ENCODE measurements at regions not wholly inside any gene's neighbourhood (a gene's known extent, or its start where the extent isn't known, plus 50 kb on each side); places are given as distances from the start of the nearest gene placed in this dataset.

- ChIA-PET CTCF (no interaction called here), POLR2A (no interaction called here), RAD21 (ENCODE audit: unreplicated experiment) (no interaction called here), SMC1A (ENCODE audit: uncharacterized antibody, unreplicated experiment) (no interaction called here)
- Histone ChIP-seq H3K9me3 (replicated peaks; ENCODE audit: control insufficient read depth, insufficient read depth, low read length) (no peaks in the 10 kb centered on the region), H4K20me1 (ENCODE audit: control insufficient read depth, insufficient read depth) (no peaks in the 10 kb centered on the region), H3K79me2 (ENCODE audit: control insufficient read depth, insufficient read depth, low read length) (no peaks in the 10 kb centered on the region), H3K27ac (ENCODE audit: control insufficient read depth, insufficient read depth) (no peak overlapping the region), H3K4me3 (no peak overlapping the region), H3K27me3 (replicated peaks in 1 of 2; ENCODE audit: control insufficient read depth in 2 of 2, insufficient read depth in 2 of 2, low read length in 1 of 2) (no peaks in the 10 kb centered on the region), H3K36me3 (ENCODE audit: control insufficient read depth in 2 of 2, insufficient read depth in 2 of 2, low read length in 1 of 2) (no peaks in the 10 kb centered on the region), H3K4me2 (ENCODE audit: control insufficient read depth, insufficient read depth) (no peak overlapping the region), H3K9ac (ENCODE audit: control insufficient read depth, insufficient read depth, low read length) (no peak overlapping the region), H3K4me1 (ENCODE audit: control insufficient read depth, insufficient read depth, low read length) (no peaks in the 10 kb centered on the region), H2AFZ (ENCODE audit: control insufficient read depth, low read depth, low read length) (no peak overlapping the region)
- in situ Hi-C loops (cut with MboI) = loop anchor here (25.0 kb wide), 1 partner anchor 1398 kb away; the partner anchor contains the start of gene CNTN5
- BruUV-seq (replicated peaks) = no TSS peak
- DNase-seq (ENCODE audit: low read depth, low spot score) = no peak
- intact Hi-C loops (cut with micrococcal nuclease; ENCODE audit: unreplicated experiment) = no loop called here
- TF ChIP-seq RBBP5 (conservative IDR thresholded peaks at IDR 0.05) (no peak), ASH2L (IDR thresholded peaks at IDR 0.05; ENCODE audit: borderline replicate concordance, low read depth) (no peak), NKRF (conservative IDR thresholded peaks at IDR 0.05) (no peak), SKIL (IDR thresholded peaks at IDR 0.05; ENCODE audit: low read depth, poor library complexity, severe bottlenecking) (no peak), PKNOX1 (IDR thresholded peaks at IDR 0.05) (no peak), CBFB (IDR thresholded peaks at IDR 0.05; ENCODE audit: low read depth) (no peak), RAD51 (IDR thresholded peaks at IDR 0.05) (no peak), TCF3 (IDR thresholded peaks at IDR 0.05; ENCODE audit: borderline replicate concordance, insufficient read depth, low read depth, low read length) (no peak), BACH1 (IDR thresholded peaks at IDR 0.05; ENCODE audit: borderline replicate concordance) (no peak), KAT2A (conservative IDR thresholded peaks at IDR 0.05; ENCODE audit: control insufficient read depth, low read depth, low read length) (no peak), POLR2A (IDR thresholded peaks at IDR 0.05; ENCODE audit: low read depth, low read length) (no peak)
- no peak for FAIRE-seq
- 10% methylated on average over 3 of the region's 3 CpGs for WGBS (ENCODE audit: insufficient coverage, insufficient replicate concordance, low lambda C conversion rate, missing lambda C conversion rate)
- ATAC-seq = no peak
These were observed 1224.8 kb downstream of the JRKL start for GRCh38 chr11:97614606-97615005.

Data from GM12878 (cell line).